Tibial nerve (tissue), 4 donors: ENCODE measurements at regions not wholly inside any gene's neighbourhood (a gene's known extent, or its start where the extent isn't known, plus 50 kb on each side); places are given as distances from the start of the nearest gene placed in this dataset.

ENCODE experiments used
- DNase-seq, 2 donors: peaks; one replicate each; pipeline ENCODE4 v3.0.0-alpha.2; 2019; ENCODE audit warnings: low spot score in 2 of 2
- H3K27ac ChIP-seq, 4 donors: fragments of 200-600 bp; sonication (generic) in 3 of 4; one replicate each; pipeline ENCODE4 v1.5.1; 2017 to 2019; ENCODE audit warnings: mild to moderate bottlenecking in 1 of 4
- H3K27me3 ChIP-seq, 2 donors: fragments of 200-600 bp; sonication (generic) in 1 of 2; one replicate each; pipeline versions ENCODE4 v1.5.1 to v1.6.0; 2017 to 2019
- H3K36me3 ChIP-seq, 3 donors: fragments of 200-600 bp; sonication (generic); one replicate each; pipeline ENCODE4 v1.5.1; 2018 to 2019
- H3K4me1 ChIP-seq, 4 donors: fragments of 200-600 bp; sonication (generic) in 3 of 4; one replicate each; pipeline ENCODE4 v1.5.1; 2017 to 2019
- H3K4me3 ChIP-seq, 4 donors: fragments of 200-600 bp; sonication (generic) in 3 of 4; one replicate each; pipeline ENCODE4 v1.5.1; 2017 to 2019; ENCODE audit warnings: mild to moderate bottlenecking in 1 of 4, moderate library complexity in 1 of 4
- H3K9me3 ChIP-seq, 4 donors: fragments of 200-600 bp; sonication (generic) in 3 of 4; one replicate each; pipeline ENCODE4 v1.5.1; 2017 to 2019
- CTCF ChIP-seq, 5 experiments: fragments of 200-600 bp in 3 of 5; fragments of 450-650 bp in 2 of 5; sonication (generic) in 3 of 5; IDR thresholded peaks; one replicate each; pipeline ENCODE4 v1.5.1; 2016 to 2019; ENCODE audit warnings: antibody characterized with exemption in 5 of 5, mild to moderate bottlenecking in 3 of 5, moderate library complexity in 2 of 5
- EP300 ChIP-seq, 2 donors: sonication (generic); formaldehyde crosslinking; IDR thresholded peaks; one replicate each; pipeline ENCODE4 v1.6.1; 2017; ENCODE audit warnings: antibody characterized with exemption in 2 of 2, mild to moderate bottlenecking in 1 of 2
- POLR2A ChIP-seq, 2 donors: fragments of 450-650 bp; IDR thresholded peaks; one replicate each; pipeline ENCODE4 v1.6.1; 2017; ENCODE audit warnings: antibody characterized with exemption in 2 of 2, mild to moderate bottlenecking in 2 of 2, moderate library complexity in 2 of 2
- WGBS, 2 donors: methylation state at CpG; one replicate each; pipeline ENCODE4 v1.1.5; 2018; 5-methylcytosine and 5-hydroxymethylcytosine counted together

- TF ChIP-seq CTCF (IDR thresholded peaks at IDR 0.05) (no peak), POLR2A (IDR thresholded peaks at IDR 0.05) (no peak), EP300 (IDR thresholded peaks at IDR 0.05) (no peak)
- DNase-seq, result no peak
- Histone ChIP-seq H3K4me1 (peaks cover 0 to 23% (median 4%) of the 10 kb centered on the region in 4 donors), H3K9me3 (no peaks in the 10 kb centered on the region), H3K27ac (no peak overlapping the region), H3K27me3 (no peaks in the 10 kb centered on the region), H3K4me3 (no peak overlapping the region), H3K36me3 (no peaks in the 10 kb centered on the region)
- WGBS, 2 donors, result 53 to 63% methylated on average over 4 of the region's 4 CpGs
Observed at GRCh38 chr16:14007450-14007849, 63.7 kb upstream of the MRTFB start.

GRCh38 chr16:14011001-14011400, 60.1 kb upstream of the MRTFB start:
- 76 to 94% methylated on average over 2 of the region's 2 CpGs for WGBS, 2 donors
- DNase-seq, result no peak

GRCh38 chr16:14011846-14012245, 59.3 kb upstream of the MRTFB start:
- H3K4me3 ChIP-seq, result no peak overlapping the region
- H3K4me1 ChIP-seq, result peaks cover 0 to 47% (median 5%) of the 10 kb centered on the region in 4 donors
- TF ChIP-seq EP300 (IDR thresholded peaks at IDR 0.05) (no peak), POLR2A (IDR thresholded peaks at IDR 0.05) (no peak), CTCF (IDR thresholded peaks at IDR 0.05) (no peak)
- H3K9me3 ChIP-seq, result no peaks in the 10 kb centered on the region
- DNase-seq, result no peak
- H3K27me3 ChIP-seq, result no peaks in the 10 kb centered on the region
- WGBS, 2 donors, result 65% methylated on average over 6 of the region's 6 CpGs
- no peak overlapping the region for H3K27ac ChIP-seq
- no peaks in the 10 kb centered on the region for H3K36me3 ChIP-seq

More at GRCh38 chr16:14011001-14011400, 60.1 kb upstream of the MRTFB start:
- Histone ChIP-seq H3K27me3 (no peaks in the 10 kb centered on the region), H3K9me3 (no peaks in the 10 kb centered on the region), H3K4me1 (peaks cover 0 to 40% (median 3%) of the 10 kb centered on the region in 4 donors), H3K27ac (no peak overlapping the region), H3K36me3 (no peaks in the 10 kb centered on the region), H3K4me3 (no peak overlapping the region)
- TF ChIP-seq EP300 (IDR thresholded peaks at IDR 0.05) (no peak), CTCF (IDR thresholded peaks at IDR 0.05) (no peak), POLR2A (IDR thresholded peaks at IDR 0.05) (no peak)

- H3K27ac ChIP-seq, result peak overlapping the region in 2 of 4 donors; percentile 60 to 74
- DNase-seq, result no peak
- no peaks in the 10 kb centered on the region for H3K27me3 ChIP-seq
- 68% methylated on average over 4 of the region's 4 CpGs for WGBS, 2 donors
- H3K4me1 ChIP-seq, result peaks cover 0 to 47% (median 5%) of the 10 kb centered on the region in 4 donors
- no peak overlapping the region for H3K4me3 ChIP-seq
- H3K36me3 ChIP-seq, result no peaks in the 10 kb centered on the region
- TF ChIP-seq CTCF (IDR thresholded peaks at IDR 0.05) (no peak), EP300 (IDR thresholded peaks at IDR 0.05) (no peak), POLR2A (IDR thresholded peaks at IDR 0.05) (no peak)
- no peaks in the 10 kb centered on the region for H3K9me3 ChIP-seq
Observed at GRCh38 chr16:14013145-14013570, 58.0 kb upstream of the MRTFB start.

- Histone ChIP-seq H3K27ac (peak overlapping the region in 2 of 4 donors; percentile 70 to 74), H3K27me3 (no peaks in the 10 kb centered on the region), H3K4me1 (peaks cover 0 to 47% (median 5%) of the 10 kb centered on the region in 4 donors), H3K36me3 (no peaks in the 10 kb centered on the region), H3K4me3 (peak overlapping the region in 1 of 4 donors; percentile 10), H3K9me3 (no peaks in the 10 kb centered on the region)
- DNase-seq, result peak in 1 of 2 donors; percentile 70
- TF ChIP-seq EP300 (IDR thresholded peaks at IDR 0.05) (peak; percentile 33 to 78), POLR2A (IDR thresholded peaks at IDR 0.05) (no peak)
- 25 to 28% methylated on average over 13 of the region's 13 CpGs for WGBS, 2 donors
Observed at GRCh38 chr16:14013571-14014283, 57.4 kb upstream of the MRTFB start.
